ENCODE measurements at regions not wholly inside any gene's neighbourhood (a gene's known extent, or its start where the extent isn't known, plus 50 kb on each side); places are given as distances from the start of the nearest gene placed in this dataset.

DNA sequence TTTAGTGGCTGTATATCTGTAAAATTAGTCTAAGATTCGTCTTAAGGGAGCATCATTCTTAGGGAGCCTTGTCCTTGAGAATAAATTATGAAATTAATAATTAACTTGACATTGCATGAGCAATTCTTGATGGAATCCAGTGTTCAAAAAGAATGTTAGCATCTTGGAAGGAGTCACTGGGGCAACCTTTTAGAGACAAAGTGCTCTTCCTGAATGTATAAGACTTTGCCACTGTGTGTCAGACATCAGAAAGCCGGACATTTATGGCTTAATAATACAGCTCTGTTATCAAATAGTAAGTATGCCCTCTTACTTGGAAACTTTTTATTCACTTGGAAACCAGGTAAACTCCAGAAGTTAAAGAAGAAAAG is 83.3 kb downstream of the CCER1 start:
- H3K9me1 ChIP-seq (replicated peaks; ENCODE audit: control insufficient read depth, extremely low read depth, insufficient read depth, low read length): no peaks in the 10 kb centered on the region

DNA sequence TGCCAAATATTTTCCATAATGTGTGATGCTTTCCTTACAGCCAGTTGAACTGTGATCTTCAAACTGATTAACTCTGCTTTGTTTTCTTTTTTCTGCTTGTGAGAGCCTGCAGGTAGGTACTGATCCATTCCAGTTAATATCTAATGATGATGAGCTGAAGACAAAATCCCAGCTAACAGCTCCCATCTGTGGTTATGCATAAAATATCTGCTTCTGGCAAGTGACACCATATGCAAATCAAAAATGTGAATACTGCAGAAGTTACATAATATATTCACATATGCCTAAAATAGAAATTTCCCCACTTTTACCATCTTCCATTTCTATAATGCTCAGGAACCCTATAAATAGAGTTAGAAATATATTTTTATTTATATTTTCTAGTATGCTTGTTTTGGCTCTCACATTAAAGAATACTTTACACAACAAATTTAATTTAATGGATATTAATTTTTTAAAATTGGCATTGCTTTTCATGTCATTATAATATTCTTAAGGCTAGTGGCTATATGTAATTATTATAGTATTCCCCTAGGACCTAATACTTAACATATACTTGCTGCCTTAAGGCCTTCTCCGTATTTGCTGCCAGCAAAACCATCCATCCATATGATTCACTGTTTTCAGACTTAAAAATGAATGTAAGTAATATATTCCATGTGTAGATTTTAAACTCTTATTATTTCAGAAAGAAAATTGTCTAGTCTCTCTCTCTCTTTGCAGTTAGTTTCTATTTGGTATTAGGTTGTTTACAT is 83.8 kb downstream of the CCER1 start:
- H3K9me1 ChIP-seq (replicated peaks; ENCODE audit: control insufficient read depth, extremely low read depth, insufficient read depth, low read length): no peaks in the 10 kb centered on the region
- H3K4me1 ChIP-seq (ENCODE audit: control insufficient read depth, extremely low read depth, insufficient read depth, low read length): no peaks in the 10 kb centered on the region
- DNase-seq (ENCODE audit: low read depth, low spot score) (no peak), FAIRE-seq (no peak)
- ChIA-PET CTCF (interaction anchor here (3.5 kb wide), 1 partner anchor 17 kb away, joined by 17 read pairs; no protein-coding TSS in a partner anchor), POLR2A (no interaction called here)
- no peak overlapping the region for H3K4me2 ChIP-seq (ENCODE audit: insufficient read depth, low read length)
- TF ChIP-seq, protein P1, sequence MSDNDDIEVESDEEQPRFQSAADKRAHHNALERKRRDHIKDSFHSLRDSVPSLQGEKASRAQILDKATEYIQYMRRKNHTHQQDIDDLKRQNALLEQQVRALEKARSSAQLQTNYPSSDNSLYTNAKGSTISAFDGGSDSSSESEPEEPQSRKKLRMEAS (IDR thresholded peaks at IDR 0.05; ENCODE audit: insufficient read depth, insufficient read length): no peak
- TF ChIP-seq, protein P2, sequence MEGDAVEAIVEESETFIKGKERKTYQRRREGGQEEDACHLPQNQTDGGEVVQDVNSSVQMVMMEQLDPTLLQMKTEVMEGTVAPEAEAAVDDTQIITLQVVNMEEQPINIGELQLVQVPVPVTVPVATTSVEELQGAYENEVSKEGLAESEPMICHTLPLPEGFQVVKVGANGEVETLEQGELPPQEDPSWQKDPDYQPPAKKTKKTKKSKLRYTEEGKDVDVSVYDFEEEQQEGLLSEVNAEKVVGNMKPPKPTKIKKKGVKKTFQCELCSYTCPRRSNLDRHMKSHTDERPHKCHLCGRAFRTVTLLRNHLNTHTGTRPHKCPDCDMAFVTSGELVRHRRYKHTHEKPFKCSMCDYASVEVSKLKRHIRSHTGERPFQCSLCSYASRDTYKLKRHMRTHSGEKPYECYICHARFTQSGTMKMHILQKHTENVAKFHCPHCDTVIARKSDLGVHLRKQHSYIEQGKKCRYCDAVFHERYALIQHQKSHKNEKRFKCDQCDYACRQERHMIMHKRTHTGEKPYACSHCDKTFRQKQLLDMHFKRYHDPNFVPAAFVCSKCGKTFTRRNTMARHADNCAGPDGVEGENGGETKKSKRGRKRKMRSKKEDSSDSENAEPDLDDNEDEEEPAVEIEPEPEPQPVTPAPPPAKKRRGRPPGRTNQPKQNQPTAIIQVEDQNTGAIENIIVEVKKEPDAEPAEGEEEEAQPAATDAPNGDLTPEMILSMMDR (IDR thresholded peaks at IDR 0.05; ENCODE audit: extremely low read depth in 1 of 2, insufficient read depth in 1 of 2, low read depth in 1 of 2, low read length in 2 of 2): no peak
- TF ChIP-seq POLR2AphosphoS5 (IDR thresholded peaks at IDR 0.05; ENCODE audit: insufficient read depth, low read depth, low read length): no peak
- no peak for TF ChIP-seq MYC (IDR thresholded peaks at IDR 0.05; ENCODE audit: low read depth, low read length)
- no peak for TF ChIP-seq FOS (IDR thresholded peaks at IDR 0.05; ENCODE audit: borderline replicate concordance, insufficient read depth, low read length)
- no peak for TF ChIP-seq EZH2 (IDR thresholded peaks at IDR 0.05; ENCODE audit: borderline replicate concordance, low read depth, low read length, severe bottlenecking)
- TF ChIP-seq GATA2 (IDR thresholded peaks at IDR 0.05; ENCODE audit: insufficient read depth, insufficient read length, low read depth, low read length): no peak
- no peak for TF ChIP-seq POLR2A (IDR thresholded peaks at IDR 0.05; ENCODE audit: low read depth, low read length)
- no peak for TF ChIP-seq JUN (IDR thresholded peaks at IDR 0.05; ENCODE audit: borderline replicate concordance, insufficient read depth, insufficient read length, low read depth)
- no peak overlapping the region for H3K9ac ChIP-seq (replicated peaks; ENCODE audit: extremely low read depth, insufficient read depth, low read length)
- dilution Hi-C loops (cut with MboI; ENCODE audit: extremely low pct_ligation_motif_present, low sequenced_read_pairs): no loop called here
- no peak overlapping the region for H3K4me3 ChIP-seq (replicated peaks in 1 of 3; ENCODE audit: insufficient read depth in 1 of 3, low read depth in 1 of 3, low read length in 3 of 3)
- no peaks in the 10 kb centered on the region for H3K27me3 ChIP-seq (ENCODE audit: control insufficient read depth in 2 of 2, insufficient read depth in 2 of 2, low read length in 2 of 2)
- H2AFZ ChIP-seq (ENCODE audit: low read depth, low read length): no peak overlapping the region
- H3K9me3 ChIP-seq (replicated peaks; ENCODE audit: control insufficient read depth, insufficient read depth, low read length): no peaks in the 10 kb centered on the region
- H3K27ac ChIP-seq (ENCODE audit: insufficient read depth, low read depth, low read length): no peak overlapping the region
- H3K36me3 ChIP-seq (ENCODE audit: control insufficient read depth in 2 of 2, extremely low read depth in 1 of 2, insufficient read depth in 2 of 2, low read length in 2 of 2): no peaks in the 10 kb centered on the region
- intact Hi-C loops (cut with micrococcal nuclease): no loop called here
- BruUV-seq (replicated peaks): no TSS peak
- H4K20me1 ChIP-seq (replicated peaks; ENCODE audit: control insufficient read depth, extremely low read depth, insufficient read depth, low read length): no peaks in the 10 kb centered on the region
- H3K79me2 ChIP-seq (ENCODE audit: control insufficient read depth, insufficient read depth, low read length): no peaks in the 10 kb centered on the region

More for the DNA sequence above, 83.3 kb downstream of the CCER1 start:
- intact Hi-C loops (cut with micrococcal nuclease) (no loop called here), dilution Hi-C loops (cut with MboI; ENCODE audit: extremely low pct_ligation_motif_present, low sequenced_read_pairs) (no loop called here)
- no TSS peak for BruUV-seq (replicated peaks)
- TF ChIP-seq FOS (IDR thresholded peaks at IDR 0.05; ENCODE audit: borderline replicate concordance, insufficient read depth, low read length): no peak
- Histone ChIP-seq H3K27me3 (ENCODE audit: control insufficient read depth in 2 of 2, insufficient read depth in 2 of 2, low read length in 2 of 2) (no peaks in the 10 kb centered on the region), H3K4me2 (ENCODE audit: insufficient read depth, low read length) (no peak overlapping the region), H3K9ac (replicated peaks; ENCODE audit: extremely low read depth, insufficient read depth, low read length) (no peak overlapping the region), H3K27ac (ENCODE audit: insufficient read depth, low read depth, low read length) (no peak overlapping the region), H3K9me3 (replicated peaks; ENCODE audit: control insufficient read depth, insufficient read depth, low read length) (no peaks in the 10 kb centered on the region), H3K4me3 (replicated peaks in 1 of 3; ENCODE audit: insufficient read depth in 1 of 3, low read depth in 1 of 3, low read length in 3 of 3) (no peak overlapping the region), H4K20me1 (replicated peaks; ENCODE audit: control insufficient read depth, extremely low read depth, insufficient read depth, low read length) (no peaks in the 10 kb centered on the region), H2AFZ (ENCODE audit: low read depth, low read length) (no peak overlapping the region), H3K79me2 (ENCODE audit: control insufficient read depth, insufficient read depth, low read length) (no peaks in the 10 kb centered on the region), H3K4me1 (ENCODE audit: control insufficient read depth, extremely low read depth, insufficient read depth, low read length) (no peaks in the 10 kb centered on the region), H3K36me3 (ENCODE audit: control insufficient read depth in 2 of 2, extremely low read depth in 1 of 2, insufficient read depth in 2 of 2, low read length in 2 of 2) (no peaks in the 10 kb centered on the region)
- ChIA-PET CTCF (no interaction called here), POLR2A (no interaction called here)
- DNase-seq (ENCODE audit: low read depth, low spot score) (no peak), FAIRE-seq (no peak)
